Right lobe of liver (tissue), 4 donors: ENCODE measurements at regions not wholly inside any gene's neighbourhood (a gene's known extent, or its start where the extent isn't known, plus 50 kb on each side); places are given as distances from the start of the nearest gene placed in this dataset.

Experiments used
- CTCF ChIP-seq, 4 donors: fragments of 200-600 bp in 3 of 4; fragments of 450-650 bp in 1 of 4; IDR thresholded peaks; one replicate each; pipeline versions ENCODE4 v1.5.1 to v1.8.0; 2016 to 2022; ENCODE audit warnings: antibody characterized with exemption in 4 of 4, mild to moderate bottlenecking in 2 of 4
- POLR2A ChIP-seq: fragments of 450-650 bp; IDR thresholded peaks from one replicate; pipeline ENCODE4 v1.6.1; 2017; ENCODE audit warnings: antibody characterized with exemption, mild to moderate bottlenecking
- donor health status: DM: no; HTN: no; CAD: no.
- donor health status: DM: no; HTN: no; CAD: no.
- donor health status: DM: no; HTN: yes; CAD: no.

DNA sequence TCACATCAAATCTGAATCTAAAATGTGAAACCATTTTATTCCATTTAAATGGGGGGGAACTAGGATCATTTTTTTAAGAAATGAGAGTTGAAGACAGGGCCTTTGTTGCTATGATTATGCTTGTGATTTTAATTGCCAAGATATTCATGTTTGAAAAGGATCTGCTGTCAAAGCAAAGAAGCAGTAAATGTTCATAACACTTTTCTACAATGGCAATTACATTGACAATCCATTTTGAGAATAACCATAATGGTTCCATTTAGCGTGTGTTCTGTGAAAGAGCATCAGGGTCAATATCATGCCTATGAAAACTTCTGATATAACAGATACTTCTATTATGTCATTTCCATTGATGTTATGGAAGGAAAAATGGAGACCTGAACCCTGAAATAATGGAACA is 745.8 kb upstream of the SGO1 start:
- TF ChIP-seq CTCF (IDR thresholded peaks at IDR 0.05) (no peak), POLR2A (no peak)
